PC-9 (cell line): ENCODE measurements at regions not wholly inside any gene's neighbourhood (a gene's known extent, or its start where the extent isn't known, plus 50 kb on each side); places are given as distances from the start of the nearest gene placed in this dataset.

Experiments used
- CTCF ChIP-seq: fragments of 200-600 bp; sonication (generic); conservative IDR thresholded peaks from 2 replicates; pipeline ENCODE4 v1.6.1; 2017; ENCODE audit warnings: mixed run types, antibody characterized with exemption, mild to moderate bottlenecking, moderate library complexity
- EZH2 ChIP-seq: fragments of 200-600 bp; sonication (generic); IDR thresholded peaks from 2 replicates; pipeline ENCODE4 v1.8.0; 2017; ENCODE audit warnings: antibody characterized with exemption, low read depth

GRCh38 chr14:97724265-97724731 is 927.1 kb downstream of the VRK1 start:
- no peak for TF ChIP-seq EZH2
- no peak for TF ChIP-seq CTCF
